ENCODE measurements at regions not wholly inside any gene's neighbourhood (a gene's known extent, or its start where the extent isn't known, plus 50 kb on each side); places are given as distances from the start of the nearest gene placed in this dataset.
"Not testable (repeated sequence)": the region's sequence is repeated elsewhere in the genome, so short reads cannot be mapped to it uniquely, and the experiment has no call there.

GRCh38 chr17:71503710-71504465 lies 616.9 kb upstream of the SOX9 start:
- DNase-seq (ENCODE audit: low spot score in 2 of 2), result no peak
- TF ChIP-seq POLR2A (IDR thresholded peaks at IDR 0.05) (no peak), CTCF (IDR thresholded peaks at IDR 0.05) (no peak)
- H3K4me3 ChIP-seq (ENCODE audit: low read depth, poor library complexity, severe bottlenecking), result no peak overlapping the region
- 23 to 34% methylated on average over 6 of the region's 6 CpGs for WGBS, 2 donors
- intact Hi-C loops (cut with DNase I; ENCODE audit: low total_unique reads), result no loop called here

- H3K4me3 ChIP-seq (ENCODE audit: low read depth, poor library complexity, severe bottlenecking), result no peak overlapping the region
- DNase-seq (ENCODE audit: low spot score in 2 of 2), result no peak
- no peak for TF ChIP-seq POLR2A (IDR thresholded peaks at IDR 0.05)
- TF ChIP-seq CTCF (IDR thresholded peaks at IDR 0.05), result no peak
- WGBS, 2 donors, result 72 to 77% methylated on average over 2 of the region's 2 CpGs
- intact Hi-C loops (cut with DNase I; ENCODE audit: low total_unique reads), result no loop called here
Observed at GRCh38 chr17:71505200-71505599, 615.6 kb upstream of the SOX9 start.

GRCh38 chr17:71505981-71506380 lies 614.8 kb upstream of the SOX9 start:
- no peak for TF ChIP-seq CTCF (IDR thresholded peaks at IDR 0.05)
- TF ChIP-seq POLR2A (IDR thresholded peaks at IDR 0.05), result no peak
- 83 to 84% methylated on average over 6 of the region's 6 CpGs for WGBS, 2 donors
- no peak overlapping the region for H3K4me3 ChIP-seq (ENCODE audit: low read depth, poor library complexity, severe bottlenecking)
- intact Hi-C loops (cut with DNase I; ENCODE audit: low total_unique reads), result no loop called here
- no peak for DNase-seq (ENCODE audit: low spot score in 2 of 2)

- no peak for TF ChIP-seq CTCF (IDR thresholded peaks at IDR 0.05)
- no peak for TF ChIP-seq POLR2A (IDR thresholded peaks at IDR 0.05)
- intact Hi-C loops (cut with DNase I; ENCODE audit: low total_unique reads), result no loop called here
- no peak overlapping the region for H3K4me3 ChIP-seq (ENCODE audit: low read depth, poor library complexity, severe bottlenecking)
- DNase-seq (ENCODE audit: low spot score in 2 of 2), result no peak
- WGBS, 2 donors, result 80 to 86% methylated on average over 3 of the region's 3 CpGs
Observed at GRCh38 chr17:71511266-71511995, 609.4 kb upstream of the SOX9 start.

- intact Hi-C loops (cut with DNase I; ENCODE audit: low total_unique reads); DNase-seq (ENCODE audit: low spot score in 2 of 2); H3K4me3 ChIP-seq (ENCODE audit: low read depth, poor library complexity, severe bottlenecking): not testable (repeated sequence)
- WGBS, 2 donors, result 95 to 96% methylated on average over 2 of the region's 2 CpGs
Observed at GRCh38 chr17:71513725-71514124, 607.1 kb upstream of the SOX9 start.

- no peak for TF ChIP-seq CTCF (IDR thresholded peaks at IDR 0.05)
- intact Hi-C loops (cut with DNase I; ENCODE audit: low total_unique reads), result no loop called here
- no peak overlapping the region for H3K4me3 ChIP-seq (ENCODE audit: low read depth, poor library complexity, severe bottlenecking)
Observed at GRCh38 chr17:71516149-71516548, 604.7 kb upstream of the SOX9 start.

More at GRCh38 chr17:71516149-71516548, 604.7 kb upstream of the SOX9 start:
- DNase-seq (ENCODE audit: low spot score in 2 of 2), result no peak
- 26 to 38% methylated on average over 6 of the region's 6 CpGs for WGBS, 2 donors
